HCT116 (cell line): ENCODE measurements at regions not wholly inside any gene's neighbourhood (a gene's known extent, or its start where the extent isn't known, plus 50 kb on each side); places are given as distances from the start of the nearest gene placed in this dataset.
"Not testable (repeated sequence)": the region's sequence is repeated elsewhere in the genome, so short reads cannot be mapped to it uniquely, and the experiment has no call there.

Experiments used
- POLR2A ChIP-seq: IDR thresholded peaks from 2 replicates; pipeline ENCODE4 v1.7.0; 2011; ENCODE audit warnings: borderline replicate concordance; ENCODE audit not compliant: insufficient read depth, insufficient read length; ENCODE audit errors: extremely low read depth
- RAD21 ChIP-seq: IDR thresholded peaks from 2 replicates; pipeline ENCODE4 v1.6.1; 2012; ENCODE audit warnings: low read depth, mild to moderate bottlenecking
- SIN3A ChIP-seq: IDR thresholded peaks from 2 replicates; pipeline ENCODE4 v1.6.1; 2012; ENCODE audit warnings: low read depth
- SP1 ChIP-seq: IDR thresholded peaks from 2 replicates; pipeline ENCODE4 v1.6.1; 2012; ENCODE audit warnings: low read depth
- TF ChIP-seq, protein P1 (sequence below), 3 experiments: fragments of 200-600 bp in 1 of 3; sonication (generic) in 1 of 3; IDR thresholded peaks in 2 of 3; conservative IDR thresholded peaks in 1 of 3; 2 replicates each; pipeline ENCODE4 v1.5.1; 2012 to 2017; ENCODE audit warnings: low read depth in 2 of 3, low read length in 2 of 3, antibody characterized with exemption in 1 of 3, borderline replicate concordance in 1 of 3, control low read depth in 1 of 3, mild to moderate bottlenecking in 1 of 3, mixed read lengths in 1 of 3, mixed run types in 1 of 3, moderate library complexity in 1 of 3; ENCODE audit not compliant: insufficient read depth in 1 of 3

DNA sequence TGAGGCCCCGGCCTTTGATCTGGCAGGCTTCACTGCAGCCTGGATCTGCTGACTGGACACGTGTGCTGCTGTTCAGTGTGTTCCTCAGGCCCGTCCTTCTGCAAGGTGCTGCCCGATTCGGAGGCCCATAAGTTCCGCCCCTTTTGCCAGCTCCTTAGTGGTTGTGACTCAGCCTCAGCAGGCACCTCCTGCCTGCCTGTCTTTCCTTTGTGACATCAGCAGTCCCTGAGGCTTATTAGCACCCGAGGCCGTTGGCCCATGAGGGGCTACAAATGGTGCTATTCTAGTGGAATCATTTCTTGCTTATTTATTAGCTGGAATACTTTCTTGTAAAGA lies 75.4 kb upstream of the FAN1 start:
- not testable (repeated sequence) for TF ChIP-seq RAD21, SP1, SIN3A
- TF ChIP-seq, protein P1, sequence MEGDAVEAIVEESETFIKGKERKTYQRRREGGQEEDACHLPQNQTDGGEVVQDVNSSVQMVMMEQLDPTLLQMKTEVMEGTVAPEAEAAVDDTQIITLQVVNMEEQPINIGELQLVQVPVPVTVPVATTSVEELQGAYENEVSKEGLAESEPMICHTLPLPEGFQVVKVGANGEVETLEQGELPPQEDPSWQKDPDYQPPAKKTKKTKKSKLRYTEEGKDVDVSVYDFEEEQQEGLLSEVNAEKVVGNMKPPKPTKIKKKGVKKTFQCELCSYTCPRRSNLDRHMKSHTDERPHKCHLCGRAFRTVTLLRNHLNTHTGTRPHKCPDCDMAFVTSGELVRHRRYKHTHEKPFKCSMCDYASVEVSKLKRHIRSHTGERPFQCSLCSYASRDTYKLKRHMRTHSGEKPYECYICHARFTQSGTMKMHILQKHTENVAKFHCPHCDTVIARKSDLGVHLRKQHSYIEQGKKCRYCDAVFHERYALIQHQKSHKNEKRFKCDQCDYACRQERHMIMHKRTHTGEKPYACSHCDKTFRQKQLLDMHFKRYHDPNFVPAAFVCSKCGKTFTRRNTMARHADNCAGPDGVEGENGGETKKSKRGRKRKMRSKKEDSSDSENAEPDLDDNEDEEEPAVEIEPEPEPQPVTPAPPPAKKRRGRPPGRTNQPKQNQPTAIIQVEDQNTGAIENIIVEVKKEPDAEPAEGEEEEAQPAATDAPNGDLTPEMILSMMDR (IDR thresholded peaks at IDR 0.05 in 2 of 3, conservative IDR thresholded peaks at IDR 0.05 in 1 of 3; ENCODE audit: borderline replicate concordance in 1 of 3, insufficient read depth in 1 of 3, low read depth in 2 of 3, low read length in 2 of 3), result not testable (repeated sequence)
- peak; percentile 32 for TF ChIP-seq POLR2A
